ENCODE measurements at regions not wholly inside any gene's neighbourhood (a gene's known extent, or its start where the extent isn't known, plus 50 kb on each side); places are given as distances from the start of the nearest gene placed in this dataset.

- TF ChIP-seq CTCF (IDR thresholded peaks at IDR 0.05): no peak
- no peak for TF ChIP-seq POLR2A (IDR thresholded peaks at IDR 0.05)
Measured at GRCh38 chr2:53108246-53108645, 659.4 kb upstream of the CHAC2 start.
